ENCODE measurements at regions not wholly inside any gene's neighbourhood (a gene's known extent, or its start where the extent isn't known, plus 50 kb on each side); places are given as distances from the start of the nearest gene placed in this dataset.

GRCh38 chr9:1647776-1648175 lies 367.4 kb upstream of the SMARCA2 start:
- TF ChIP-seq GATA2 (IDR thresholded peaks at IDR 0.05; ENCODE audit: low read depth, low read length) (no peak; the same call in 1 of the 2 replicates), GATA3 (IDR thresholded peaks at IDR 0.05; ENCODE audit: low read depth, low read length) (no peak)

DNA sequence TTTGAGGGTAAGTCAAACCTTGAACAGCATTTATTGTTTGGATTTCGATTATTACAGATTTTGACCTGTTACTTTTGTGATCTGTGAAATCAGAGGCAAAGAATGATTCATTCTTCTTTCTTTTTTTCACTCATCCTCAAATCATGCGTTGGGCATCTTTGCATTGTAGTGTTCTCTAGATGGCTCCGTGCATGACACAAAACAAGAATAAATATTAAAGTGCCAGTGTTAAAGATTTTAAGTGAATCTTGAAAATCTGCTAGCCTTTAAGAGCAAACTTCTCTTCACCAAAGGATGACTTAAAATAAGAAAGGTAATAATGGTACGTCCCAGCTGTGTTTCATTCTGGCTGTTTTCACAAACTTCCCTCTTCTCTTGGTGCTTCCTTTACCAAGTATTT lies 361.9 kb upstream of the SMARCA2 start:
- TF ChIP-seq GATA3 (IDR thresholded peaks at IDR 0.05; ENCODE audit: low read depth, low read length) = no peak
- no peak for TF ChIP-seq GATA2 (IDR thresholded peaks at IDR 0.05; ENCODE audit: low read depth, low read length)

DNA sequence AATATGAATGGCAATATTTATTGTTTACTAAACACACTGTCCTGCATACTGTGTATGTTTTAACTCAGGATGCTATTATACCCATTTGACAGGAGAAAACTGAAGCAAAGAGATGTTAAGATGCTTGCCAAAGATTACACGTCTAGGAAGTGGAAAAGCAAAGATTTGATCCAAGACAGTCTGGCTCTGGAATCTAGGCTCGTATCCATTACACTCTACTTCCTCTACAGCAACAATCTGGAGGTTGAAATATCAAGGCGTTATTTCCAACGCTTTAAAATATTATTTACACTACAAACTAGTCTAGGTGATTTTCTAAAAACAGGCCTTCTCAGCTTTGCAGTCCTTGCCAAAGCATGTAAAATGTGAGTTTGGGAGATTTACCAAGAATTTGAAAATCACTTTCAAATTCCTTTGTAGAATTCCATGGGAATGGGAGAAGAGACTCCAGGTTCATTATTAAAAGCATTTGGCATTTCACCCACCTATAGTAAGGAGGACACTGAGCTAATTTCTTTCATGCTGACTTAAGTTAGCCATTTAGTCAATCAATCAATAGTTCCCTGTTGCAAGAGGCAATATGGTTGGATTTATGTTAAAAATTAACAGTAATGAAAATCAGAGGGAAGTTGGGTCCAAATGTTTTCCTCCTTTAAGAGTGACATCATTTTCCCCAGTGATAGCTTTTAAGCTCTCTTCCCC lies 356.3 kb upstream of the SMARCA2 start:
- TF ChIP-seq GATA3 (IDR thresholded peaks at IDR 0.05; ENCODE audit: low read depth, low read length) (no peak), GATA2 (IDR thresholded peaks at IDR 0.05; ENCODE audit: low read depth, low read length) (no peak)

DNA sequence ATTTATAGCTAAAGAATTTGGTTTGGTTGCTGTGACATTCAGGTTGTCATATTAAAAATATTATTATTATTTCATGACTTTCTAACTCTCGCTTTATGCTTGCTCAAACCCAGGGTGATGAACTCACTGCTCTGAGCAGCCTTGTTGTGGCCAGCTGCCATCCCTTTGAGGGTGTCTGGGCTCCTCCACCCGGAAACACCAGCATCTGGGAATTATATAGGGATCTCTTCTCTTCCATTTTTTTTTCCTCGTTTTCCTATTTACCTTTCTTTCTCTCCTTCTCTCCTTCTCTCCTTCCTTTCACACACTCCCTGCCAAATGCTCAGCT lies 355.8 kb upstream of the SMARCA2 start:
- TF ChIP-seq GATA2 (IDR thresholded peaks at IDR 0.05; ENCODE audit: low read depth, low read length) = no peak
- no peak for TF ChIP-seq GATA3 (IDR thresholded peaks at IDR 0.05; ENCODE audit: low read depth, low read length)

DNA sequence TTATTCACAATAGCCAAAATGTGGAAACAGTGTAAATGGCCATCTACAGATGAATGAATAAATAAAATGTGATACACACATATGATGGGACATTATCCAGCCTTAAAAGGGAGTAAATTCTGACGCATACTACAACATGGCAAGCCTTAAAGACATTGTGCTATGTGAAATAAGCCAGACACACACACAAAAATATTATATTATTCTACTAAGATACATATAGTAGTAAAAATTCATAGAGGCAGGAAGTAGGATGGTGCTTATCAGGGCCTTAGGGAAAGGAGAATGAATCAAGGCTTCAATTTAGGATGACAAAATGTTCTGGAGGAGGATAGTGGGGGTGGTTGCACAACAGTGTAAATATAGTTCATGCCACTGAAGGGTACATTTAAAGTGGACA lies 346.7 kb upstream of the SMARCA2 start:
- TF ChIP-seq GATA3 (IDR thresholded peaks at IDR 0.05; ENCODE audit: low read depth, low read length) (no peak), GATA2 (IDR thresholded peaks at IDR 0.05; ENCODE audit: low read depth, low read length) (no peak)

- TF ChIP-seq GATA3 (IDR thresholded peaks at IDR 0.05; ENCODE audit: low read depth, low read length) (no peak), GATA2 (IDR thresholded peaks at IDR 0.05; ENCODE audit: low read depth, low read length) (no peak)
These were observed 341.8 kb upstream of the SMARCA2 start for GRCh38 chr9:1673300-1673699.

GRCh38 chr9:1676771-1677170 lies 338.4 kb upstream of the SMARCA2 start:
- TF ChIP-seq GATA2 (IDR thresholded peaks at IDR 0.05; ENCODE audit: low read depth, low read length) = no peak
- no peak for TF ChIP-seq GATA3 (IDR thresholded peaks at IDR 0.05; ENCODE audit: low read depth, low read length)

DNA sequence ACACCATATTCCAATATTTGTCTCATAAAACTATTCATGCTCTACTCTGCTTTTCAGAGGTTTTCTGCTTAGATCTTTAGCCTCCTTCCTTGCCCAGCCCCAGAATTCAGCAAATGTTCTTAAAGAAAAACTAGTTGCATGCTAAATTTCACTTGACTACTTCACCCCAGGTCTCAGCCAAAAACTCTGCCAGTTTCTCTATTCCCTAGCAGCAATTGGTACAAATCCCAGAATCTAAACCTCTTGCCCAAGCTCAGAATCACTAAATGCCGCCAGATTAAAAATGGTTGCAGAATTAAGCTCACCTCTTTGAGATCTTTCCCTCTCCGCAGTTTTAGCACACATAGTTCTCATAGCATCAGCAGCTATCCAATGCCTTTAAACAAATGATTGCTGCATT lies 331.2 kb upstream of the SMARCA2 start:
- no peak for TF ChIP-seq GATA3 (IDR thresholded peaks at IDR 0.05; ENCODE audit: low read depth, low read length)
- TF ChIP-seq GATA2 (IDR thresholded peaks at IDR 0.05; ENCODE audit: low read depth, low read length) = no peak

DNA sequence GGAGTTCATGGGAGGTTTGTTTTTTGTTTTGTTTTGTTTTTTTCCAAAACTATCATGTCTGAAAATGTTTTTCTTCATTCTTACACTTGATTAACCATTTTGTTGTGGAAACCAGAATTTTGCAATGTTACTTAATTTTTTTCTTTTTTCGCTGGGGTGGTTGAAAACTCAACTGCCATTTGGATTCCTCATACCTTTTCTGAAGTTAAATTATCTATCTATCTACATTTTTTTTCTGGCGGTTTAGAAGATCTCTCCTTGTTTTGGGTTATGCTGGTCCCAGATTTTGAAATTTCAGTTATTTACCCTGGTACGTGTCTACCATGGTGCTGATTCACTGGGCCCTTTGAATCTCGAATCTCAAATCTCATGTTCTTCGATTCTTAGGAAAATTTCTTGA lies 316.2 kb upstream of the SMARCA2 start:
- TF ChIP-seq GATA2 (IDR thresholded peaks at IDR 0.05; ENCODE audit: low read depth, low read length) (no peak), GATA3 (IDR thresholded peaks at IDR 0.05; ENCODE audit: low read depth, low read length) (no peak)

DNA sequence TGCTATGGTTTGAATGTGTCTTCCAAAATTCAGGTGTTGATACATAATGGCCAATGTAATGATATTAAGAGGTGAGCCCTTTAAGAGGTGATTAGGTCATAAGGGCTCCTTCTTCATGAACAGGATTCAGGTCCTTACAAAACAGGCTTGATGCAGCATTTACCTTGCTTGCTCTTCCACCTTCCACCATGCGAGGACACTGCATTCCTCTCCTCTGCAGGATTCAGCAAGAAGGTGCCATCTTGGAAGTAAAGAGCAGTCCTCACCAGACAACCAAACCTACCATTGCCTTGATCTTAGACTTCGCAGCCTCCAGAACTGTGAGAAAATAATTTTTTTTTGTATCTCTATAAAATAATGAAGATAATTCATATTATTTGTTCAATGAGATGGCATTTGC lies 314.0 kb upstream of the SMARCA2 start:
- no peak for TF ChIP-seq GATA3 (IDR thresholded peaks at IDR 0.05; ENCODE audit: low read depth, low read length)
- TF ChIP-seq GATA2 (IDR thresholded peaks at IDR 0.05; ENCODE audit: low read depth, low read length) = no peak

DNA sequence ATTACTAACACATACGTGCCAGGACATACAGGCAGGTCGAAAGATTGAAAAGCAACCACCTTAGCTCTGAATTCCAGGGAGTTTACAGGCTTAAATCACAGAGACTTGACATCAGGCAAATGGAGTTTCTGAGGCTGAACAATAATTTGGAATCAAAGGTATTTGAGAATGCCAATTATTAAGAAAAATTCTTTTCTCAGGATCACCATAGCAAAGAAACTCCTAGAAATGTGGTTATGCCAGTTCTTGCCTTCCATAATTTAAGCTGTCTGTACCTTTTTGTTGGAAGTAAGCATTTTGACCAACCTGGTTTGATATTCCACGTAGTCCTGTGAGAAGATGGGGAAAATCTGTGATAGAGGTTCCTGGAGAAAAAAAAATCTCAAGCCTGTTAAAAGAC lies 312.4 kb upstream of the SMARCA2 start:
- no peak for TF ChIP-seq GATA2 (IDR thresholded peaks at IDR 0.05; ENCODE audit: low read depth, low read length)
- TF ChIP-seq GATA3 (IDR thresholded peaks at IDR 0.05; ENCODE audit: low read depth, low read length) = no peak

DNA sequence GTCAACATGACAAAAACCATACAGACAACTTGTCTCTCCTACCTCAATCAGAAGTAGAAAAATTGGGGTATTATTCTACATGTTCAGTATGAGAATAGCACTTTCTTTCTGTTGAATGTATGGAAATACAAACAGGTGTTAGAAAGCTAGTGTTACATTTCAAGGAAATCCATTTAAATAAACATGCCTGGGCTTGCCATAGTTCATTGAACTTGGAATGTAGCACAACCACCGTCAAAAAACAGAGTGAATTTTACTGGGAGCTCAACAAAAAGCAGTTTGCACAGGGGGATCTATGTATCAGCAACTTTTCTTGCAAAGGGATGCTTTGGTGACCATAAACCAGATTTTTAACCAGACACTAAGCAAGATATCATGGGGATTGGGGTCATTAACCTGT lies 307.9 kb upstream of the SMARCA2 start:
- TF ChIP-seq GATA2 (IDR thresholded peaks at IDR 0.05; ENCODE audit: low read depth, low read length) (no peak), GATA3 (IDR thresholded peaks at IDR 0.05; ENCODE audit: low read depth, low read length) (no peak)

GRCh38 chr9:1708219-1708618 lies 306.9 kb upstream of the SMARCA2 start:
- TF ChIP-seq GATA2 (IDR thresholded peaks at IDR 0.05; ENCODE audit: low read depth, low read length) = no peak
- no peak for TF ChIP-seq GATA3 (IDR thresholded peaks at IDR 0.05; ENCODE audit: low read depth, low read length)

- TF ChIP-seq GATA3 (IDR thresholded peaks at IDR 0.05; ENCODE audit: low read depth, low read length) (no peak), GATA2 (IDR thresholded peaks at IDR 0.05; ENCODE audit: low read depth, low read length) (no peak)
These were observed 305.8 kb upstream of the SMARCA2 start for GRCh38 chr9:1709347-1709746.

GRCh38 chr9:1712861-1713450 lies 302.2 kb upstream of the SMARCA2 start:
- TF ChIP-seq GATA2 (IDR thresholded peaks at IDR 0.05; ENCODE audit: low read depth, low read length) (no peak), GATA3 (IDR thresholded peaks at IDR 0.05; ENCODE audit: low read depth, low read length) (no peak)
